ENCODE measurements at regions not wholly inside any gene's neighbourhood (a gene's known extent, or its start where the extent isn't known, plus 50 kb on each side); places are given as distances from the start of the nearest gene placed in this dataset.

GRCh38 chr2:62305421-62306176, 109.7 kb downstream of the B3GNT2 start:
- Histone ChIP-seq H3K27me3 (ENCODE audit: control insufficient read depth, insufficient read depth, low read length) (peaks cover 3% of the 10 kb centered on the region), H3K4ac (ENCODE audit: low read depth, low read length) (no peak overlapping the region), H3K79me1 (ENCODE audit: low read depth in 1 of 2, low read length in 2 of 2) (no peaks in the 10 kb centered on the region), H2AK5ac (ENCODE audit: low read depth, low read length) (no peak overlapping the region), H3K18ac (ENCODE audit: low read depth, low read length) (no peak overlapping the region), H4K91ac (ENCODE audit: insufficient read depth, low read depth, low read length) (no peak overlapping the region), H2BK5ac (ENCODE audit: low read depth, low read length, poor library complexity, severe bottlenecking) (no peak overlapping the region), H3K27ac (ENCODE audit: insufficient read depth, low read length) (no peak overlapping the region), H3K36me3 (ENCODE audit: control insufficient read depth, insufficient read depth, low read length) (no peaks in the 10 kb centered on the region), H3K14ac (replicated peaks; ENCODE audit: low read depth, low read length) (no peak overlapping the region), H2AK9ac (replicated peaks; ENCODE audit: low read depth, low read length, poor library complexity) (no peak overlapping the region), H2BK15ac (ENCODE audit: low read depth, low read length) (no peak overlapping the region), H3K56ac (ENCODE audit: extremely low read depth, insufficient read depth, low read length) (no peak overlapping the region), H4K5ac (ENCODE audit: low read depth, low read length) (no peak overlapping the region), H2BK120ac (ENCODE audit: low read depth, low read length) (no peak overlapping the region), H3K9me3 (ENCODE audit: control insufficient read depth, insufficient read depth, low read length) (no peaks in the 10 kb centered on the region), H4K8ac (ENCODE audit: low read depth in 2 of 2, low read length in 2 of 2) (no peak overlapping the region), H3K23ac (ENCODE audit: low read depth, low read length) (no peak overlapping the region), H2AFZ (replicated peaks; ENCODE audit: low read length, poor library complexity) (peak overlapping the region; percentile 8), H3K9me1 (ENCODE audit: insufficient read depth, low read length) (no peaks in the 10 kb centered on the region), H3K4me2 (ENCODE audit: low read depth, low read length) (no peak overlapping the region), H3K9ac (ENCODE audit: low read depth, low read length) (no peak overlapping the region), H3K4me1 (ENCODE audit: control insufficient read depth, insufficient read depth, low read length) (peaks cover 3% of the 10 kb centered on the region), H4K20me1 (ENCODE audit: insufficient read depth, low read length) (no peaks in the 10 kb centered on the region), H3K4me3 (ENCODE audit: insufficient read depth, low read depth, low read length) (no peak overlapping the region), H2BK20ac (ENCODE audit: low read depth, low read length) (no peak overlapping the region)
- dilution Hi-C loops (cut with HindIII; ENCODE audit: low sequenced_read_pairs, unreplicated experiment): no loop called here
- TF ChIP-seq MAFK (IDR thresholded peaks at IDR 0.05; ENCODE audit: low read depth, low read length): no peak
- TF ChIP-seq BHLHE40 (IDR thresholded peaks at IDR 0.05; ENCODE audit: low read depth, low read length): no peak
- TF ChIP-seq RCOR1 (IDR thresholded peaks at IDR 0.05; ENCODE audit: insufficient replicate concordance, low read length): no peak
- no peak for TF ChIP-seq CHD1 (IDR thresholded peaks at IDR 0.05; ENCODE audit: low read depth, low read length)
- TF ChIP-seq CEBPB (IDR thresholded peaks at IDR 0.05; ENCODE audit: low read depth, low read length): no peak
- BruUV-seq (replicated peaks): no TSS peak
- ChIA-PET POLR2A (ENCODE audit: unreplicated experiment) (no interaction called here), CTCF (interaction anchor here (0.6 kb wide), 1 partner anchor 225 kb away, joined by 3 read pairs; no protein-coding TSS in a partner anchor)
- intact Hi-C loops (cut with micrococcal nuclease): no loop called here
- 77% methylated on average over 5 of the region's 12 CpGs; no CpG with 5 or more reads in 1 of the 2 experiments for WGBS, 2 experiments (ENCODE audit: extremely low coverage in 2 of 2, insufficient read length in 1 of 2)
- in situ Hi-C loops (cut with MboI; ENCODE audit: low sequenced_read_pairs): no loop called here
- DNase-seq (no peak), ATAC-seq (ENCODE audit: low read depth) (no peak)

All from IMR-90 (cell line).